WTC11 (cell line): ENCODE measurements at regions not wholly inside any gene's neighbourhood (a gene's known extent, or its start where the extent isn't known, plus 50 kb on each side); places are given as distances from the start of the nearest gene placed in this dataset.

Source experiments
- ATAC-seq: fragments of 200-7000 bp; cut with Tn5 transposase; 2 replicates; pipeline ENCODE4 v1.10.0; 2021; ENCODE audit warnings: mild to moderate bottlenecking, moderate library complexity
- CTCF ChIA-PET: fragments of 300-600 bp; sonication (Branson Sonifier 250); formaldehyde crosslinking; loops from one replicate; lab custom pipeline; 2021; ENCODE audit warnings: antibody characterized with exemption; lab: Charles Lee
- POLR2A ChIA-PET: fragments of 350-600 bp; sonication (Branson Sonifier 250); formaldehyde crosslinking; loops from one replicate; lab custom pipeline; 2021; ENCODE audit warnings: antibody characterized with exemption; lab: Charles Lee
- DNase-seq: peaks from one replicate; pipeline ENCODE4 v3.0.0; 2021; ENCODE audit warnings: low spot score
- H3K27ac Mint-ChIP-seq: 2 replicates; pipeline ENCODE4 v1.8.0; 2021; ENCODE audit warnings: mixed read lengths
- H3K27me3 Mint-ChIP-seq: 2 replicates; pipeline ENCODE4 v1.8.0; 2021; ENCODE audit warnings: low read depth, mild to moderate bottlenecking, moderate library complexity, mixed read lengths
- H3K36me3 Mint-ChIP-seq: 2 replicates; pipeline ENCODE4 v1.8.0; 2021; ENCODE audit warnings: mixed read lengths
- H3K4me1 Mint-ChIP-seq: 2 replicates; pipeline ENCODE4 v1.8.0; 2022; ENCODE audit warnings: mixed read lengths
- H3K4me3 Mint-ChIP-seq: 2 replicates; pipeline ENCODE4 v1.8.0; 2021; ENCODE audit warnings: mild to moderate bottlenecking, moderate library complexity, mixed read lengths
- H3K9me3 Mint-ChIP-seq: 2 replicates; pipeline ENCODE4 v1.8.0; 2021; ENCODE audit warnings: mixed read lengths
- ATF2 ChIP-seq: sonication (generic); formaldehyde crosslinking; IDR thresholded peaks from 2 replicates; pipeline ENCODE4 v1.8.1; 2022; ENCODE audit warnings: low read depth, missing genetic modification reagents, borderline replicate concordance
- ERG ChIP-seq: fragments of 250-450 bp; sonication (Bioruptor Pico); IDR thresholded peaks from 2 replicates; pipeline ENCODE4 v1.8.0; 2021; ENCODE audit warnings: mild to moderate bottlenecking
- FOXK1 ChIP-seq: sonication (generic); formaldehyde crosslinking; IDR thresholded peaks from 2 replicates; pipeline ENCODE4 v1.8.0; 2022; ENCODE audit warnings: mild to moderate bottlenecking, moderate library complexity, missing genetic modification reagents
- GABPB1 ChIP-seq: sonication (generic); formaldehyde crosslinking; IDR thresholded peaks from 2 replicates; pipeline ENCODE4 v1.8.1; 2023; ENCODE audit warnings: mild to moderate bottlenecking, missing genetic modification reagents
- HMGA2 ChIP-seq: fragments of 250-450 bp; sonication (Bioruptor Pico); IDR thresholded peaks from 2 replicates; pipeline ENCODE4 v1.4.0; 2021; ENCODE audit warnings: mild to moderate bottlenecking, moderate library complexity
- IRF1 ChIP-seq: sonication (generic); formaldehyde crosslinking; IDR thresholded peaks from 2 replicates; pipeline ENCODE4 v1.8.0; 2023; ENCODE audit warnings: missing genetic modification reagents
- JAZF1 ChIP-seq: fragments of 250-450 bp; sonication (Bioruptor Pico); IDR thresholded peaks from 2 replicates; pipeline ENCODE4 v1.9.0; 2021; ENCODE audit warnings: moderate library complexity, mild to moderate bottlenecking, inconsistent platforms
- MLX ChIP-seq: sonication (generic); formaldehyde crosslinking; IDR thresholded peaks from 2 replicates; pipeline ENCODE4 v1.8.1; 2023; ENCODE audit warnings: mild to moderate bottlenecking, missing genetic modification reagents, moderate library complexity
- OVOL2 ChIP-seq: fragments of 250-450 bp; sonication (Bioruptor Pico); IDR thresholded peaks from 2 replicates; pipeline ENCODE4 v1.9.0; 2021; ENCODE audit warnings: mild to moderate bottlenecking, borderline replicate concordance
- PRDM15 ChIP-seq: sonication (generic); formaldehyde crosslinking; IDR thresholded peaks from 2 replicates; pipeline ENCODE4 v1.8.0; 2022; ENCODE audit warnings: missing genetic modification reagents
- SOX15 ChIP-seq: fragments of 250-450 bp; sonication (Bioruptor Pico); IDR thresholded peaks from 2 replicates; pipeline ENCODE4 v1.9.0; 2021; ENCODE audit warnings: mild to moderate bottlenecking
- SP1 ChIP-seq: sonication (generic); formaldehyde crosslinking; conservative IDR thresholded peaks from 2 replicates; pipeline ENCODE4 v1.8.1; 2022; ENCODE audit warnings: missing genetic modification reagents
- TEAD1 ChIP-seq: sonication (generic); formaldehyde crosslinking; IDR thresholded peaks from 2 replicates; pipeline ENCODE4 v1.8.0; 2022; ENCODE audit warnings: mild to moderate bottlenecking, missing genetic modification reagents
- TEAD4 ChIP-seq: sonication (generic); formaldehyde crosslinking; IDR thresholded peaks from 2 replicates; pipeline ENCODE4 v1.8.0; 2022; ENCODE audit warnings: mild to moderate bottlenecking, missing genetic modification reagents
- USF1 ChIP-seq: sonication (generic); formaldehyde crosslinking; IDR thresholded peaks from 2 replicates; pipeline ENCODE4 v1.8.0; 2022; ENCODE audit warnings: mild to moderate bottlenecking, missing genetic modification reagents
- ZMAT4 ChIP-seq: fragments of 250-450 bp; sonication (Bioruptor Pico); IDR thresholded peaks from 2 replicates; pipeline ENCODE4 v1.9.0; 2021; ENCODE audit warnings: mild to moderate bottlenecking
- ZNF416 ChIP-seq: fragments of 250-450 bp; sonication (Bioruptor Pico); IDR thresholded peaks from 2 replicates; pipeline ENCODE4 v1.9.0; 2021; ENCODE audit warnings: mild to moderate bottlenecking, inconsistent platforms
- ZNF671 ChIP-seq: fragments of 250-450 bp; sonication (Bioruptor Pico); IDR thresholded peaks from 2 replicates; pipeline ENCODE4 v1.8.0; 2021; ENCODE audit warnings: mild to moderate bottlenecking
- TF ChIP-seq, protein P1 (sequence below): sonication (generic); formaldehyde crosslinking; IDR thresholded peaks from 2 replicates; pipeline ENCODE4 v1.8.1; 2023; ENCODE audit warnings: mild to moderate bottlenecking, missing genetic modification reagents
- TF ChIP-seq, protein P2 (sequence below): fragments of 250-450 bp; sonication (Bioruptor Pico); conservative IDR thresholded peaks from 2 replicates; pipeline ENCODE4 v1.9.0; 2021; ENCODE audit warnings: mild to moderate bottlenecking
- TF ChIP-seq, protein P3 (sequence below): fragments of 200-600 bp; IDR thresholded peaks from 2 replicates; pipeline ENCODE4 v1.8.0; 2022; ENCODE audit warnings: antibody characterized with exemption

DNA sequence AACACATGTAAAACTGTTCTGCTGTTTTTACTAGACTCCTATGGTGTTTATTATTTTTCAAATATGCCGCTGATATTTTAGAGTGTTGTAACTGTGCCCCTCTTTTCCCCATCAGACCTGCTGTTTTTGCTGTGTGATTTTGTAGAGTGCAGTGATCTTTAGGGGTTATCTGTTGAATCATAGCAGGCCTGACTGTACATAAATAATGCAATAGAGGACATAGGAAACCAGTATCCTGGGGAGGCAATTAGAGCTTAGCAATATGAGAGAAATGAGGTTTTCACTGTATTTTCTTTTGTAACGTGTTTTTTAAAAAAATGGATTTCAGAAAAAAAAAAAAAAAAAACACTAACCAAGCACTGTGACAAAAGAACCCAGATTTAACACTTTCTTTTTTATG is 662.2 kb downstream of the TOX3 start (continued):
- TF ChIP-seq PRDM15 (no peak), ERG (CRISPR knock-in tag) (no peak), HMGA2 (CRISPR knock-in tag) (no peak), MLX (CRISPR knock-in tag) (no peak), FOXK1 (CRISPR knock-in tag) (no peak), ATF2 (no peak)
- TF ChIP-seq, protein P1, sequence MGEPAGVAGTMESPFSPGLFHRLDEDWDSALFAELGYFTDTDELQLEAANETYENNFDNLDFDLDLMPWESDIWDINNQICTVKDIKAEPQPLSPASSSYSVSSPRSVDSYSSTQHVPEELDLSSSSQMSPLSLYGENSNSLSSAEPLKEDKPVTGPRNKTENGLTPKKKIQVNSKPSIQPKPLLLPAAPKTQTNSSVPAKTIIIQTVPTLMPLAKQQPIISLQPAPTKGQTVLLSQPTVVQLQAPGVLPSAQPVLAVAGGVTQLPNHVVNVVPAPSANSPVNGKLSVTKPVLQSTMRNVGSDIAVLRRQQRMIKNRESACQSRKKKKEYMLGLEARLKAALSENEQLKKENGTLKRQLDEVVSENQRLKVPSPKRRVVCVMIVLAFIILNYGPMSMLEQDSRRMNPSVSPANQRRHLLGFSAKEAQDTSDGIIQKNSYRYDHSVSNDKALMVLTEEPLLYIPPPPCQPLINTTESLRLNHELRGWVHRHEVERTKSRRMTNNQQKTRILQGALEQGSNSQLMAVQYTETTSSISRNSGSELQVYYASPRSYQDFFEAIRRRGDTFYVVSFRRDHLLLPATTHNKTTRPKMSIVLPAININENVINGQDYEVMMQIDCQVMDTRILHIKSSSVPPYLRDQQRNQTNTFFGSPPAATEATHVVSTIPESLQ: no peak

DNA sequence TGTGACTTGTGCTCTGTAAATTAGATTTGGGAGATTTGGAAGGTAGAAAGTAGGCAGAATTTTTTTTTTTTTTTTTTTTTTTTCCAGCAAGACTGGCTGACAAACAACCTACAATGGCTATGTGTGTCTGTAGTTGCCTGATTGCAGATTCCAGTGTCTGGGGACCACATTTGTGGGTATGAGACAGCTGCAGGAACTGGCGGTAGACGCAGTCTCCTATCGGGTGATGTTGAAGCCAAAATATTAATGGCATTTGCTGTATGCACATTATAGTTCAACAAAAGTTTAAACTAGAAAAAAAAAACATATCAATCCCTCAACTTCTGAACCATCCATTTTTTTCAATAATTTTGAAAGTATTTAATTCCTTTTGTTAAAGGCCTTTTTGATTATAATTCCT is 665.2 kb downstream of the TOX3 start:
- Mint-ChIP-seq H3K27me3 (no peaks in the 10 kb centered on the region), H3K4me1 (peaks cover 25% of the 10 kb centered on the region), H3K4me3 (no peak overlapping the region), H3K36me3 (no peaks in the 10 kb centered on the region), H3K27ac (no peak overlapping the region), H3K9me3 (no peaks in the 10 kb centered on the region)
- ChIA-PET POLR2A (no interaction called here), CTCF (interaction anchor here (0.6 kb wide), 1 partner anchor 310 kb away, joined by 3 read pairs; no protein-coding TSS in a partner anchor)
- no peak for DNase-seq
- ATAC-seq: no peak
- TF ChIP-seq ZNF416 (CRISPR knock-in tag) (no peak), SP1 (CRISPR knock-in tag) (no peak), JAZF1 (CRISPR knock-in tag) (no peak), ZMAT4 (CRISPR knock-in tag) (no peak), TEAD4 (CRISPR knock-in tag) (no peak), GABPB1 (CRISPR knock-in tag) (no peak), IRF1 (CRISPR knock-in tag) (no peak), USF1 (CRISPR knock-in tag) (no peak), OVOL2 (no peak), SOX15 (CRISPR knock-in tag) (no peak), TEAD1 (CRISPR knock-in tag) (no peak), ERG (CRISPR knock-in tag) (no peak), ZNF671 (no peak)
- TF ChIP-seq, protein P2, sequence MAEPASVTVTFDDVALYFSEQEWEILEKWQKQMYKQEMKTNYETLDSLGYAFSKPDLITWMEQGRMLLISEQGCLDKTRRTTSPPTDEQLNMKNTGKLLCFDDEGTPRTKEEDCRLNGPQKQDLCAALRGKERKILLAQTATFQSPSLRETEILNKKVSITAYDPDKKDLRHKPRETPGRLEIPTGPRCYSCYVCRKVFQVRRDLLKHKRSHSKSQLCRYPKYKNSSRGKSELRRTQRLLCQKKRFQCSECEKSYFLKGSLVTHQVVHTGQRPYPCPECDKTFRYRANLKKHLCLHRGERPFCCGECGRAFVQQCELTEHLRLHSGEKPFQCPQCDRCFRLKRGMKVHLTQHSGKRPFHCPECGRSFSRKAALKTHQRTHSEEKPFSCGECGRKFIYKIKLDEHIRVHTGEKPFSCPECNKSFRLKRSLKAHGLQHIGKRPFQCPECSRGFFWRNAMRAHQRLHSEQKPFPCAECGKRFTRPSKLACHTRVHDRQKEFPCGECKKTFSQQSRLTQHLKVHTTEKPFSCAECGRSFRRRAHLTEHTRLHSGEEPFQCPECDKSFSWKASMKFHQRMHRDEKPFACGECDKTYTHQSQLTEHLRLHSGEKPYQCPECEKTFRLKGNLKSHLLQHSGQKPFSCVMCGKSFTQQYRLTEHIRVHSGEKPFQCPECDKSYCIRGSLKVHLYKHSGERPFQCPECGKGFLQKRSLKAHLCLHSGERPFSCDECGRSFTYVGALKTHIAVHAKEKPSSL: no peak
- TF ChIP-seq, protein P3, sequence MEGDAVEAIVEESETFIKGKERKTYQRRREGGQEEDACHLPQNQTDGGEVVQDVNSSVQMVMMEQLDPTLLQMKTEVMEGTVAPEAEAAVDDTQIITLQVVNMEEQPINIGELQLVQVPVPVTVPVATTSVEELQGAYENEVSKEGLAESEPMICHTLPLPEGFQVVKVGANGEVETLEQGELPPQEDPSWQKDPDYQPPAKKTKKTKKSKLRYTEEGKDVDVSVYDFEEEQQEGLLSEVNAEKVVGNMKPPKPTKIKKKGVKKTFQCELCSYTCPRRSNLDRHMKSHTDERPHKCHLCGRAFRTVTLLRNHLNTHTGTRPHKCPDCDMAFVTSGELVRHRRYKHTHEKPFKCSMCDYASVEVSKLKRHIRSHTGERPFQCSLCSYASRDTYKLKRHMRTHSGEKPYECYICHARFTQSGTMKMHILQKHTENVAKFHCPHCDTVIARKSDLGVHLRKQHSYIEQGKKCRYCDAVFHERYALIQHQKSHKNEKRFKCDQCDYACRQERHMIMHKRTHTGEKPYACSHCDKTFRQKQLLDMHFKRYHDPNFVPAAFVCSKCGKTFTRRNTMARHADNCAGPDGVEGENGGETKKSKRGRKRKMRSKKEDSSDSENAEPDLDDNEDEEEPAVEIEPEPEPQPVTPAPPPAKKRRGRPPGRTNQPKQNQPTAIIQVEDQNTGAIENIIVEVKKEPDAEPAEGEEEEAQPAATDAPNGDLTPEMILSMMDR: no peak
